ENCODE measurements at regions not wholly inside any gene's neighbourhood (a gene's known extent, or its start where the extent isn't known, plus 50 kb on each side); places are given as distances from the start of the nearest gene placed in this dataset.

DNA sequence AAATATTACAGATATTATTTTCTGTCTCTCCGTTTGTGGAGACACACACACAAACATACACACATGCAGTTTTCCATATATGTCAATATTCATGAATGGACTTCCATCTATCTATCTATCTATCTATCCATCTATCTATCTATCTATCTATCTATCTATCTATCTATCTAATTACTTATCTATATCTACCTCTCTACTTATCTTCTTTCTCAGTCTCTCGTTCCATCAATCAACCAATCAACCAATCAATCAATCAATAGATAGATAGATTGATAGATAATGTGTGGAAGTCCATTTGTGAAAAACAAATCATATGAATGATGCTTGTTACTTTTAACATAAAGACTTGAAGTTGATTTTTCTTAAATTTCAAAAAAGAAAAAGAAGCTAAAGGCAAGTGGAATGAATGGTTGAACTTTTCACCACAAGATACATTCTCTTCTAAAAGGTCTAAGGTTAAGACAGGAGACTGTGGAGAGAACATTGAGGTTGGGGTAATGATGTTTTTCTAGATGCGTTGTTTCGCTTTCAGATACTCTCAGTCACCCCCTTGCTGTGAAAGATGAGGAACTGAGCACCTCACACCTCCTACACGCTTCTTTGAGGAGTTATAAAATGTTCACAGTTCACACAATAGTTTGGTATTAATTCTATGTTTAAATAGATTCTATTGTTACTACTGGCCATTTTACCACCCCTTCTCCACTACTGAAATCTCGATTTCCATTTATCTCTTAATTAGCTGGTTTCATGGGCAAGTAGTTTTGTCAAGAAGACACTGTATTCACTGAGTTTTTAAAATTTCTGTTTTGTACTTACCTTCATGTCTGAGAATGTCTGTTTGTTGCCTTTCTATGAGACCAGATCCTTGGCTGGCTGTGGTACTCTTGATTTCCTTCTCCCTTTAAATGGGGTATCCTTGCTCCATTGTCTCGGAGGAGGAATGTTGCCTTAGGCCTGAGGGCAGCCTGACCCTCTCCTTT is 114.1 kb downstream of the EMX2 start:
- no peak for TF ChIP-seq EP300 (IDR thresholded peaks at IDR 0.05)
- TF ChIP-seq, protein P1, sequence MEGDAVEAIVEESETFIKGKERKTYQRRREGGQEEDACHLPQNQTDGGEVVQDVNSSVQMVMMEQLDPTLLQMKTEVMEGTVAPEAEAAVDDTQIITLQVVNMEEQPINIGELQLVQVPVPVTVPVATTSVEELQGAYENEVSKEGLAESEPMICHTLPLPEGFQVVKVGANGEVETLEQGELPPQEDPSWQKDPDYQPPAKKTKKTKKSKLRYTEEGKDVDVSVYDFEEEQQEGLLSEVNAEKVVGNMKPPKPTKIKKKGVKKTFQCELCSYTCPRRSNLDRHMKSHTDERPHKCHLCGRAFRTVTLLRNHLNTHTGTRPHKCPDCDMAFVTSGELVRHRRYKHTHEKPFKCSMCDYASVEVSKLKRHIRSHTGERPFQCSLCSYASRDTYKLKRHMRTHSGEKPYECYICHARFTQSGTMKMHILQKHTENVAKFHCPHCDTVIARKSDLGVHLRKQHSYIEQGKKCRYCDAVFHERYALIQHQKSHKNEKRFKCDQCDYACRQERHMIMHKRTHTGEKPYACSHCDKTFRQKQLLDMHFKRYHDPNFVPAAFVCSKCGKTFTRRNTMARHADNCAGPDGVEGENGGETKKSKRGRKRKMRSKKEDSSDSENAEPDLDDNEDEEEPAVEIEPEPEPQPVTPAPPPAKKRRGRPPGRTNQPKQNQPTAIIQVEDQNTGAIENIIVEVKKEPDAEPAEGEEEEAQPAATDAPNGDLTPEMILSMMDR (IDR thresholded peaks at IDR 0.05): no peak
- TF ChIP-seq POLR2A (IDR thresholded peaks at IDR 0.05): no peak
